Stimulated activated CD4-positive, alpha-beta T cell treated with anti-CD3 and anti-CD28 coated beads, Interleukin-12 subunit alpha, Interleukin-12 subunit beta, amount 100 ng/mL, for 4 hours (primary cell): ENCODE measurements at regions not wholly inside any gene's neighbourhood (a gene's known extent, or its start where the extent isn't known, plus 50 kb on each side); places are given as distances from the start of the nearest gene placed in this dataset.
"Not testable (repeated sequence)": the region's sequence is repeated elsewhere in the genome, so short reads cannot be mapped to it uniquely, and the experiment has no call there.

Source experiments
- DNase-seq: peaks from one replicate; pipeline ENCODE4 v3.0.0-alpha.2; 2020

GRCh38 chr2:224650815-224651439, 65.2 kb downstream of the CCDC195 start:
- no peak for DNase-seq

DNA sequence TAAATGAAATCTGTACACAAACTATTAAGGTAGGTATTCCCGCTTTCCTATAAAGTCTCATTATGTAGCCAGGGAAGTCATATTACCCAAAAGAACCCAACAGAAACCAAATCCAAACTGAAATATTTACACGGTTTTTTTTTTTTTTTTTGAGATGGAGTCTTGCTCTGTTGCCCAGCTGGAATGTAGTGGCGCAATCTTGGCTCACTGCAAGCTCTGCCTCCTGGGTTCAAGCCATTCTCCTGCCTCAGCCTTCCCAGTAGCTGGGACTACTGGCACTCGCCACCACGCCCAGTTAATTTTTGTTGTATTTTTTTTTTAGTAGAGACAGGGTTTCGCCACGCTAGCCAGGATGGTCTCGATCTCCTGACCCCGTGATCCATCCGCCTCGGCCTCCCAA, 62.5 kb upstream of the CUL3 start:
- DNase-seq, result not testable (repeated sequence)

DNA sequence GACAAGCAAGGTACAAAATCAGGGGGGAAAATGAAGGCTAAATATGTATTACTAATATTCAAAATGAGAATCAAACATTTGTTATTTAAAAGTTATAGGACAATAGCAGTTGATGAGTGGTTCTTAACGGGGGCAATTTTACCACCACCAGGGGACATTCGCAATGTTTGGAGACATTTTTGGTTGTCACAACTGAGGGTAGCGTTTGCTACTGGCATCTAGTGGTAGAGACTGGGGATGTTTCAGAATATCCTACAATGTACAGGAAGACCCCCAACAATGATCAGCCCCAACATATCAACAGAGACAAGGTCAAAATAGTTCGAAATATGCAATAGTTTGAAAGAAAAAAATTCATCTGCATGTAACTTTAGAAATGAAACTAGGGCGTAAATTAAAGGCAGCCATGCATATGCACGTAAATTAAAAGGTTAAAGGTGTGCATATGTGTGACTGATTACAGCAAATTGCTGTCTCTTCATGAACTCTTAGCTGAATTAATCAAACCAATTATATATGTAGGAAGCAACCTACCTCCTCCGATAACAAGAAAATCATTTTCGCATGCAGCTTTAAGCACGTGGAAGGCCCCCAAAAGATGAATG, 61.2 kb upstream of the CUL3 start:
- no peak for DNase-seq

- no peak for DNase-seq
Observed at GRCh38 chr2:224645722-224646121, 60.6 kb upstream of the CUL3 start.

DNA sequence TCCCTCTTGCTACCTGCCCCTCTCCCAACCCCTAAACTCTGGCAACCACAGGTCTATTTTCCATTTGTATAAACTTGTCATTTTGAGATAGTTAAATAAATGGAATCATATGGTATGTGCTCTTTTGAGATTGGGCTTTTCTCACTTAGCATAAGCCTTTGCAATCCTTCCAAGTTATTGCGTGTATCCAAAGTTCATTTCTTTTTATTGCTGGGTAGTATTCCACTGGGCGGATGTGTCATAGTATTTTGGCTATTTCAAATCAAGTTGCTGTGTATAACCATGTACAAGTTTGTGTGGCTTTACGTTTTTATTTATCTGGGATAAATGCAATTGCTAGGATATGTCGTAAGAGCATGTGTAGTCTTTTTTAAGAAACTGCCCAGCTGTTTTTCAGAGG, 55.5 kb upstream of the CUL3 start:
- no peak for DNase-seq

- peak; percentile 18 for DNase-seq
Observed at GRCh38 chr2:224638301-224638823, 53.2 kb upstream of the CUL3 start.
